ENCODE measurements at regions not wholly inside any gene's neighbourhood (a gene's known extent, or its start where the extent isn't known, plus 50 kb on each side); places are given as distances from the start of the nearest gene placed in this dataset.
A peak's percentile ranks its signal among the peaks of the same experiment; 100 is the strongest.

GRCh38 chr3:70899816-70900215 lies 587.4 kb upstream of the MDFIC2 start:
- no peak for DNase-seq (ENCODE audit: low read depth)

- DNase-seq (ENCODE audit: low read depth): no peak
Observed at GRCh38 chr3:70890020-70890394, 577.6 kb upstream of the MDFIC2 start.

- DNase-seq (ENCODE audit: low read depth): peak; percentile 45
Observed at GRCh38 chr3:70889162-70890019, 577.0 kb upstream of the MDFIC2 start.

- DNase-seq (ENCODE audit: low read depth): no peak
Observed at GRCh38 chr3:70885636-70886035, 573.2 kb upstream of the MDFIC2 start.

- DNase-seq (ENCODE audit: low read depth): no peak
Observed at GRCh38 chr3:70882104-70882503, 569.7 kb upstream of the MDFIC2 start.

- no peak for DNase-seq (ENCODE audit: low read depth)
Observed at GRCh38 chr3:70880421-70880820, 568.0 kb upstream of the MDFIC2 start.

GRCh38 chr3:70876154-70876553 lies 563.7 kb upstream of the MDFIC2 start:
- no peak for DNase-seq (ENCODE audit: low read depth)

GRCh38 chr3:70874196-70874595 lies 561.8 kb upstream of the MDFIC2 start:
- DNase-seq (ENCODE audit: low read depth): no peak

- DNase-seq (ENCODE audit: low read depth): no peak
Observed at GRCh38 chr3:70873686-70874085, 561.2 kb upstream of the MDFIC2 start.

GRCh38 chr3:70871909-70872656 lies 559.6 kb upstream of the MDFIC2 start:
- DNase-seq (ENCODE audit: low read depth): peak; percentile 84

GRCh38 chr3:70870576-70870975 lies 558.1 kb upstream of the MDFIC2 start:
- DNase-seq (ENCODE audit: low read depth): no peak

GRCh38 chr3:70868561-70868960 lies 556.1 kb upstream of the MDFIC2 start:
- no peak for DNase-seq (ENCODE audit: low read depth)

- DNase-seq (ENCODE audit: low read depth): peak; percentile 64
Observed at GRCh38 chr3:70863049-70863448, 550.6 kb upstream of the MDFIC2 start.

- peak; percentile 48 for DNase-seq (ENCODE audit: low read depth)
Observed at GRCh38 chr3:70861855-70862254, 549.4 kb upstream of the MDFIC2 start.

GRCh38 chr3:70861234-70861633 lies 548.8 kb upstream of the MDFIC2 start:
- DNase-seq (ENCODE audit: low read depth): peak; percentile 39

- no peak for DNase-seq (ENCODE audit: low read depth)
Observed at GRCh38 chr3:70857916-70858315, 545.5 kb upstream of the MDFIC2 start.

- DNase-seq (ENCODE audit: low read depth): peak; percentile 81
Observed at GRCh38 chr3:70856414-70857162, 544.1 kb upstream of the MDFIC2 start.

- DNase-seq (ENCODE audit: low read depth): no peak
Observed at GRCh38 chr3:70855149-70855548, 542.7 kb upstream of the MDFIC2 start.

GRCh38 chr3:70854108-70854507 lies 541.7 kb upstream of the MDFIC2 start:
- no peak for DNase-seq (ENCODE audit: low read depth)

GRCh38 chr3:70853161-70853944 lies 540.9 kb upstream of the MDFIC2 start:
- DNase-seq (ENCODE audit: low read depth): no peak
